ENCODE measurements at regions not wholly inside any gene's neighbourhood (a gene's known extent, or its start where the extent isn't known, plus 50 kb on each side); places are given as distances from the start of the nearest gene placed in this dataset.

- TF ChIP-seq GABPA (IDR thresholded peaks at IDR 0.05; ENCODE audit: borderline replicate concordance, insufficient read depth, low read length) (no peak), RNF2 (IDR thresholded peaks at IDR 0.05; ENCODE audit: borderline replicate concordance, low read depth, low read length, missing control alignments, poor library complexity, severe bottlenecking) (no peak), CBX5 (IDR thresholded peaks at IDR 0.05; ENCODE audit: low read depth, low read length) (no peak), MAX (IDR thresholded peaks at IDR 0.05) (no peak), SP2 (IDR thresholded peaks at IDR 0.05; ENCODE audit: low read length) (no peak), POLR2A (IDR thresholded peaks at IDR 0.05; ENCODE audit: control extremely low read depth in 1 of 2, low read depth in 2 of 2, low read length in 2 of 2) (no peak), ASH2L (IDR thresholded peaks at IDR 0.05; ENCODE audit: low read length) (no peak), SAP30 (IDR thresholded peaks at IDR 0.05; ENCODE audit: insufficient read depth, insufficient replicate concordance, low read length) (no peak), TAF1 (IDR thresholded peaks at IDR 0.05; ENCODE audit: low read depth, low read length) (no peak), JUN (IDR thresholded peaks at IDR 0.05; ENCODE audit: low read depth, low read length) (no peak), CHD1 (IDR thresholded peaks at IDR 0.05; ENCODE audit: low read depth, low read length) (no peak), YY1 (IDR thresholded peaks at IDR 0.05; ENCODE audit: low read depth, low read length) (no peak), EP300 (IDR thresholded peaks at IDR 0.05; ENCODE audit: borderline replicate concordance in 1 of 2, low read depth in 2 of 2, low read length in 2 of 2) (no peak), POLR2AphosphoS5 (IDR thresholded peaks at IDR 0.05; ENCODE audit: low read depth, low read length) (no peak)
These were observed 212.7 kb upstream of the TAPT1 start (continued) for GRCh38 chr4:16438986-16439385.
